NCI-H510A treated with DMSO at 0.1 percent for 48 hours (cell line): ENCODE measurements at regions not wholly inside any gene's neighbourhood (a gene's known extent, or its start where the extent isn't known, plus 50 kb on each side); places are given as distances from the start of the nearest gene placed in this dataset.
"Not testable (repeated sequence)": the region's sequence is repeated elsewhere in the genome, so short reads cannot be mapped to it uniquely, and the experiment has no call there.

Source experiments
- DNase-seq: peaks from one replicate; lab custom pipeline; 2025; lab: John Stamatoyannopoulos, UW

GRCh38 chr2:146970981-146971380 lies 873.8 kb upstream of the ACVR2A start:
- not testable (repeated sequence) for DNase-seq

GRCh38 chr2:146969703-146970102 lies 875.1 kb upstream of the ACVR2A start:
- DNase-seq: not testable (repeated sequence)

GRCh38 chr2:146964494-146964893 lies 880.3 kb upstream of the ACVR2A start:
- DNase-seq: no peak

- DNase-seq: no peak
Measured at GRCh38 chr2:146954544-146954943, 890.3 kb upstream of the ACVR2A start.

GRCh38 chr2:146952696-146953095 lies 892.1 kb upstream of the ACVR2A start:
- no peak for DNase-seq

GRCh38 chr2:146950911-146951310 lies 893.9 kb upstream of the ACVR2A start:
- no peak for DNase-seq

GRCh38 chr2:146950361-146950760 lies 894.5 kb upstream of the ACVR2A start:
- DNase-seq: no peak

GRCh38 chr2:146949400-146949799 lies 895.4 kb upstream of the ACVR2A start:
- no peak for DNase-seq

- no peak for DNase-seq
Measured at GRCh38 chr2:146944601-146945000, 900.2 kb upstream of the ACVR2A start.

- no peak for DNase-seq
Measured at GRCh38 chr2:146939991-146940685, 904.7 kb upstream of the ACVR2A start.

GRCh38 chr2:146934921-146935320 lies 909.9 kb upstream of the ACVR2A start:
- DNase-seq: no peak

GRCh38 chr2:146931109-146931508 lies 913.7 kb upstream of the ACVR2A start:
- no peak for DNase-seq

- DNase-seq: no peak
Measured at GRCh38 chr2:146927080-146927711, 917.6 kb upstream of the ACVR2A start.

GRCh38 chr2:146918280-146918679 lies 926.5 kb upstream of the ACVR2A start:
- no peak for DNase-seq

- DNase-seq: no peak
Measured at GRCh38 chr2:146917431-146918042, 927.3 kb upstream of the ACVR2A start.

GRCh38 chr2:146916914-146917313 lies 927.9 kb upstream of the ACVR2A start:
- DNase-seq: no peak

GRCh38 chr2:146913476-146913875 lies 931.4 kb upstream of the ACVR2A start:
- no peak for DNase-seq

- DNase-seq: no peak
Measured at GRCh38 chr2:146912536-146912935, 932.3 kb upstream of the ACVR2A start.

- DNase-seq: no peak
Measured at GRCh38 chr2:146908776-146909175, 936.1 kb upstream of the ACVR2A start.

- no peak for DNase-seq
Measured at GRCh38 chr2:146898083-146898482, 946.7 kb upstream of the ACVR2A start.

- no peak for DNase-seq
Measured at GRCh38 chr2:146894514-146894913, 950.3 kb upstream of the ACVR2A start.

- DNase-seq: no peak
Measured at GRCh38 chr2:146893500-146894041, 951.3 kb upstream of the ACVR2A start.

GRCh38 chr2:146890491-146890890 lies 954.3 kb upstream of the ACVR2A start:
- DNase-seq: no peak
